ENCODE measurements at regions not wholly inside any gene's neighbourhood (a gene's known extent, or its start where the extent isn't known, plus 50 kb on each side); places are given as distances from the start of the nearest gene placed in this dataset.

GRCh38 chr12:114774699-114775098, 90.7 kb upstream of the TBX3 start:
- Histone ChIP-seq H3K36me3 (ENCODE audit: insufficient read depth in 1 of 2, low read depth in 1 of 2) (no peaks in the 10 kb centered on the region), H3K27me3 (ENCODE audit: insufficient read depth in 3 of 3, low read length in 2 of 3) (peaks cover 0 to 6% (median 0%) of the 10 kb centered on the region in 3 donors), H3K4me3 (no peak overlapping the region), H3K9me3 (no peaks in the 10 kb centered on the region), H3K27ac (no peak overlapping the region), H3K4me1 (no peaks in the 10 kb centered on the region)
- TF ChIP-seq CTCF (IDR thresholded peaks at IDR 0.05) = no peak
- ATAC-seq (no peak), DNase-seq (no peak)
- WGBS, 3 donors = 84 to 96% (median 94%) methylated on average over 5 of the region's 5 CpGs
- intact Hi-C loops (cut with DNase I) = no loop called here

- 87 to 91% (median 91%) methylated on average over 11 of the region's 11 CpGs for WGBS, 3 donors
- Histone ChIP-seq H3K36me3 (ENCODE audit: insufficient read depth in 1 of 2, low read depth in 1 of 2) (no peaks in the 10 kb centered on the region), H3K4me3 (no peak overlapping the region), H3K4me1 (no peaks in the 10 kb centered on the region), H3K27ac (no peak overlapping the region), H3K9me3 (no peaks in the 10 kb centered on the region), H3K27me3 (ENCODE audit: insufficient read depth in 3 of 3, low read length in 2 of 3) (peaks cover 0 to 6% (median 0%) of the 10 kb centered on the region in 3 donors)
- ATAC-seq = no peak
- no peak for TF ChIP-seq CTCF (IDR thresholded peaks at IDR 0.05)
- intact Hi-C loops (cut with DNase I) = no loop called here
- no peak for DNase-seq
These were observed 90.2 kb upstream of the TBX3 start for GRCh38 chr12:114774197-114774596.

- DNase-seq (no peak), ATAC-seq (no peak)
- Histone ChIP-seq H3K9me3 (no peaks in the 10 kb centered on the region), H3K36me3 (ENCODE audit: insufficient read depth in 1 of 2, low read depth in 1 of 2) (no peaks in the 10 kb centered on the region), H3K4me3 (no peak overlapping the region), H3K27ac (no peak overlapping the region), H3K27me3 (ENCODE audit: insufficient read depth in 3 of 3, low read length in 2 of 3) (peaks cover 0 to 6% (median 0%) of the 10 kb centered on the region in 3 donors), H3K4me1 (no peaks in the 10 kb centered on the region)
- WGBS, 3 donors = 86 to 88% (median 86%) methylated on average over 3 of the region's 3 CpGs
- TF ChIP-seq CTCF (IDR thresholded peaks at IDR 0.05) = no peak
- intact Hi-C loops (cut with DNase I) = no loop called here
These were observed 86.3 kb upstream of the TBX3 start for GRCh38 chr12:114770323-114770722.

GRCh38 chr12:114769634-114770033, 85.7 kb upstream of the TBX3 start:
- no peaks in the 10 kb centered on the region for H3K4me1 ChIP-seq
- intact Hi-C loops (cut with DNase I) = no loop called here
- WGBS, 3 donors = 89 to 95% (median 94%) methylated on average over 4 of the region's 4 CpGs

More at GRCh38 chr12:114769634-114770033, 85.7 kb upstream of the TBX3 start:
- Histone ChIP-seq H3K27ac (no peak overlapping the region), H3K36me3 (ENCODE audit: insufficient read depth in 1 of 2, low read depth in 1 of 2) (no peaks in the 10 kb centered on the region), H3K27me3 (ENCODE audit: insufficient read depth in 3 of 3, low read length in 2 of 3) (no peaks in the 10 kb centered on the region), H3K4me3 (no peak overlapping the region), H3K9me3 (no peaks in the 10 kb centered on the region)
- DNase-seq (no peak), ATAC-seq (no peak)
- no peak for TF ChIP-seq CTCF (IDR thresholded peaks at IDR 0.05)

Data from psoas muscle (tissue), 7 donors.